Hepatocyte (in vitro differentiated cells): ENCODE measurements at regions not wholly inside any gene's neighbourhood (a gene's known extent, or its start where the extent isn't known, plus 50 kb on each side); places are given as distances from the start of the nearest gene placed in this dataset.

ENCODE experiments used
- EZH2 ChIP-seq: fragments of 200-600 bp; sonication (generic); IDR thresholded peaks from 2 replicates; pipeline ENCODE4 v1.6.1; 2016; ENCODE audit warnings: antibody characterized with exemption, mild to moderate bottlenecking, borderline replicate concordance
- TF ChIP-seq, protein P1 (sequence below): fragments of 200-600 bp; sonication (generic); IDR thresholded peaks from 2 replicates; pipeline ENCODE4 v1.5.1; 2016; ENCODE audit warnings: antibody characterized with exemption, mild to moderate bottlenecking; ENCODE audit not compliant: poor library complexity

DNA sequence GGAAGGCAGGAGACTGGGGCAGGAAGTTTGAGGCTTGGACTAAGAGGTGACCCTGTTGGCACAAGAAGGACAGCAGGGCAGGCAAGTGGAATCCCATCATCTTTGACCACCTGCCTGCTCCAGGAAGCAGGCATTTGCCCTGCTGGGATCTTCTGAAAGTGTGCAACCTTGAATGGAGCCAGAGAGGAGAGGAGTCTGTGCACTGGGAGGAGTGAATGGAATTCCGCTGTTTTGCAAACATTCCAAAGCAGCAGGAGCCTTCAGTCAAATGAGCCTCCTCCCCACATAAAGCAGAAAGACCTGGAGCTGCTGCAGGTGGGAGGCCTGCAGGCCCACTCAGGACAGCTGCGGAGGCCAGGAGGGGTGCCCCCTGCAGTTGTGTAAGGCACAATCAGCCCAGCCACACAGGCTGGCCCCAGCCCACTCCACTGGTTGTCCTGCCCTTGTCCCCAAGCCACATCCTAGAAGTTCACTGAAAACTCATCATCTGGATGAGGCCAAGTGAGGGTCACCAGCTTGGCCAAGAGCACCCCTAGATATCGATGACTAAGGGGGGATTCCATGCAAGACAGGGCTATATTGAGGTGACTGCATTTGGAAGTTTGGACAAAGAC is 249.5 kb downstream of the RPS24 start:
- TF ChIP-seq, protein P1, sequence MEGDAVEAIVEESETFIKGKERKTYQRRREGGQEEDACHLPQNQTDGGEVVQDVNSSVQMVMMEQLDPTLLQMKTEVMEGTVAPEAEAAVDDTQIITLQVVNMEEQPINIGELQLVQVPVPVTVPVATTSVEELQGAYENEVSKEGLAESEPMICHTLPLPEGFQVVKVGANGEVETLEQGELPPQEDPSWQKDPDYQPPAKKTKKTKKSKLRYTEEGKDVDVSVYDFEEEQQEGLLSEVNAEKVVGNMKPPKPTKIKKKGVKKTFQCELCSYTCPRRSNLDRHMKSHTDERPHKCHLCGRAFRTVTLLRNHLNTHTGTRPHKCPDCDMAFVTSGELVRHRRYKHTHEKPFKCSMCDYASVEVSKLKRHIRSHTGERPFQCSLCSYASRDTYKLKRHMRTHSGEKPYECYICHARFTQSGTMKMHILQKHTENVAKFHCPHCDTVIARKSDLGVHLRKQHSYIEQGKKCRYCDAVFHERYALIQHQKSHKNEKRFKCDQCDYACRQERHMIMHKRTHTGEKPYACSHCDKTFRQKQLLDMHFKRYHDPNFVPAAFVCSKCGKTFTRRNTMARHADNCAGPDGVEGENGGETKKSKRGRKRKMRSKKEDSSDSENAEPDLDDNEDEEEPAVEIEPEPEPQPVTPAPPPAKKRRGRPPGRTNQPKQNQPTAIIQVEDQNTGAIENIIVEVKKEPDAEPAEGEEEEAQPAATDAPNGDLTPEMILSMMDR = no peak
- no peak for TF ChIP-seq EZH2
